Heart right ventricle (tissue), 16 donors: ENCODE measurements at regions not wholly inside any gene's neighbourhood (a gene's known extent, or its start where the extent isn't known, plus 50 kb on each side); places are given as distances from the start of the nearest gene placed in this dataset.
A peak's percentile ranks its signal among the peaks of the same experiment; 100 is the strongest.

Source experiments
- ATAC-seq, 8 donors: fragments of 200-7000 bp; cut with Tn5 transposase; one replicate each; pipeline ENCODE4 v1.9.1; 2020; ENCODE audit warnings: mild to moderate bottlenecking in 8 of 8, moderate library complexity in 8 of 8, moderate number of reproducible peaks in 1 of 8
- DNase-seq, 2 donors: peaks; one replicate each; pipeline ENCODE4 v3.0.0-alpha.2; 2020
- H3K27ac ChIP-seq, 10 donors: fragments of 200-600 bp; sonication (generic) in 2 of 10; one replicate each; pipeline versions ENCODE4 v1.5.0 to v1.8.0; 2020 to 2022; ENCODE audit warnings: mild to moderate bottlenecking in 3 of 10
- H3K27me3 ChIP-seq, 7 donors: fragments of 200-600 bp; one replicate each; pipeline ENCODE4 v1.8.0; 2021 to 2022; ENCODE audit warnings: mild to moderate bottlenecking in 2 of 7
- H3K36me3 ChIP-seq, 9 donors: fragments of 200-600 bp; sonication (generic) in 1 of 9; one replicate each; pipeline versions ENCODE4 v1.5.0 to v1.8.0; 2020 to 2022; ENCODE audit warnings: mild to moderate bottlenecking in 2 of 9
- H3K4me1 ChIP-seq, 9 donors: fragments of 200-600 bp; sonication (generic) in 1 of 9; one replicate each; pipeline versions ENCODE4 v1.5.0 to v1.8.0; 2020 to 2022; ENCODE audit warnings: mild to moderate bottlenecking in 4 of 9
- H3K4me3 ChIP-seq, 10 donors: fragments of 200-600 bp; sonication (generic) in 2 of 10; one replicate each; pipeline versions ENCODE4 v1.5.0 to v1.8.0; 2020 to 2022; ENCODE audit warnings: mild to moderate bottlenecking in 7 of 10, moderate library complexity in 2 of 10
- H3K9me3 ChIP-seq, 11 donors: fragments of 200-600 bp in 10 of 11; sonication (generic) in 2 of 11; one replicate each; pipeline versions ENCODE4 v1.5.0 to v1.8.0; 2013 to 2022; ENCODE audit warnings: mild to moderate bottlenecking in 2 of 11, control low read depth in 1 of 11, moderate library complexity in 1 of 11
- CTCF ChIP-seq, 9 donors: fragments of 200-600 bp; sonication (generic) in 2 of 9; IDR thresholded peaks; one replicate each; pipeline versions ENCODE4 v1.5.0 to v1.8.0; 2021 to 2022; ENCODE audit warnings: antibody characterized with exemption in 9 of 9, mild to moderate bottlenecking in 5 of 9, moderate library complexity in 1 of 9
- WGBS, 2 donors: extraction: QIAGEN DNeasy Blood & Tissue Kit; methylation state at CpG; one replicate each; pipeline ENCODE4 v1.1.7; 2013; ENCODE audit warnings: inconsistent platforms in 1 of 2; 5-methylcytosine and 5-hydroxymethylcytosine counted together
- intact Hi-C, 10 donors: fragments of 100-400 bp; cut with DNase I; formaldehyde crosslinking; loops; one replicate each; pipeline versions ENCODE4 v1.11.1 to v1.14.2; 2022
- donor health status: Arrhythmogenic right ventricular cardiomyopathy.
- donor health status: ischemic (EF 13 %, LVEDD 7.1; RV severe dilation, severe dysfunction).
- donor health status: healthy with polysubstance abuse.
- donor health status: DM: no; HTN: yes; CAD: no.
- donor health status: DM: no; HTN: no; CAD: no.
- donor health status: ischemic (EF 25% LVEDD 6.9; RV normal size, moderate dysfunction).
- donor health status: ischemic (EF 25% LVEDD 5.7; RV mildly dilated, moderate dysfunction).
- donor health status: healthy.
- donor health status: DM: yes; HTN: yes; CAD: no.
- donor health status: Ischemic cardiomyopathy.
- donor health status: ischemic (EF 35%, LVEDD 5.7; RV mildly dilated, moderate dysfunction).
- donor health status: nonischemic (EF 11% LVEDD 7.7; RV severe dilation, severe dysfunction).
- donor health status: DM: yes; HTN: yes; CAD: no.
- donor health status: PGD.
- donor health status: ischemic (EF 29% LVEDD 5.4; RV normal size, mild dysfunction).
- donor health status: nonischemic (EF 23%, LVEDD 6.1; RV moderate dilation, normal function).

GRCh38 chr18:22348521-22349316 is 69.0 kb downstream of the CTAGE1 start:
- Histone ChIP-seq H3K4me1 (peaks cover 10 to 64% (median 44%) of the 10 kb centered on the region in 9 donors), H3K36me3 (no peaks in the 10 kb centered on the region), H3K4me3 (peak overlapping the region; percentile 18 to 65 (median 58)), H3K27ac (peak overlapping the region; percentile 88 to 97 (median 94)), H3K27me3 (peaks cover 0 to 45% (median 0%) of the 10 kb centered on the region in 7 donors), H3K9me3 (no peaks in the 10 kb centered on the region)
- peak; percentile 68 to 81 for DNase-seq
- WGBS, 2 donors = 6% methylated on average over 84 to 85 of the region's 85 CpGs
- TF ChIP-seq CTCF (IDR thresholded peaks at IDR 0.05) = peak in 1 of 9 donors; percentile 17
- peak; percentile 67 to 79 (median 74) for ATAC-seq
- intact Hi-C loops = loop anchor here in 8 of 10 donors (1.0 to 10.0 kb wide), 13 partner anchors 71 to 354 kb away; partner anchors contain the start of gene GATA6 (in 3 of the 8)

DNA sequence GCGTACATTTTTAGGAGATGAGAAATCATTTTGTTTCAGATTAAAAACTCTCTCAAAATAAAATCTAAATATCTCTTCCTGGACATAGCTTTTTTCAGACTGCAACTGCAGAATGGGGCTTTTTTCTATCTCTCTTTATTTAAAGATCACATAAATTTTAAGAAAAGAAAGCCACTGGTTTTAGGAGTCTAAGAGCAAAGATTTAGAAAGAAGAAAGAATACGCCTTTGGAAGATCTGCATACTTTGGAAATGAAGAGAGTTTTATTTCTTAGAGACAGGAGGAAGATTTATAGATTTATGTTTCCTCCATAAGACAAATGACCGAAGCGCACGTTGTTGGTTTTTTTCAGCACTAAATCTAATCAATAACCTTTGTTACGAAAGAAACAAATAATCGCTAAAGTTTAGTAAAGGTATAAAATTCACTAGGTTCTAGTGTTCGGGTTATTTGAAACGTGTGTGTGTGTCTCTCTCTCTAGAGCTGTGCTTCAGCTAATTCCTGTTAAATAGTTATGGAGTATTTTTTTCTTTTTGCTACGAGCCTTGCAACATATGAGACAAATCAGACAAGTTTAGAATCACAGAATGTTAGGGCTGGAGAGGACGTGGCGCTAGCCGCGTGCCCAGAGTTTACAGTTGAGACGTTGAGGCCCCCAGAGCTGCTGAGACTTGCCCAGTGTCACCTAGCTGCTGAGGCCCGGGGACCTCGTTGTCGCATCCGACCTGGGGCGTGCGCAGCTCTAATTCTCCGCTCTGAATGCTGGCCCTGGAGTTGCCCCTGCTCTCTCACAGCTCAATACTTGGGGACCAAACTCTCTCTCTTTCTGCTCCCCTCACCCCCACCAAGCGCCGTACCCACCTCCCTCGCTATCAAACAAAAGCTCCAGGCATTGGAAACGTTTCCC is 69.9 kb downstream of the CTAGE1 start:
- Histone ChIP-seq H3K9me3 (no peaks in the 10 kb centered on the region), H3K27me3 (peaks cover 0 to 45% (median 0%) of the 10 kb centered on the region in 7 donors), H3K27ac (peak overlapping the region; percentile 88 to 97 (median 94)), H3K4me1 (peaks cover 10 to 64% (median 44%) of the 10 kb centered on the region in 9 donors), H3K36me3 (no peaks in the 10 kb centered on the region), H3K4me3 (peak overlapping the region; percentile 2 to 65 (median 58))
- WGBS, 2 donors = 13 to 19% methylated on average over 25 to 26 of the region's 26 CpGs
- peak in 6 of 8 donors; percentile 13 to 45 (median 32) for ATAC-seq
- no peak for TF ChIP-seq CTCF (IDR thresholded peaks at IDR 0.05)
- peak in 1 of 2 donors; percentile 47 for DNase-seq
- intact Hi-C loops = loop anchor here in 8 of 10 donors (1.0 to 10.0 kb wide), 14 partner anchors 71 to 353 kb away; partner anchors contain the start of gene GATA6 (in 3 of the 8)

GRCh38 chr18:22346953-22347605 is 70.6 kb downstream of the CTAGE1 start:
- peak overlapping the region; percentile 88 to 97 (median 94) for H3K27ac ChIP-seq
- peak overlapping the region in 9 of 10 donors; percentile 33 to 65 (median 58) for H3K4me3 ChIP-seq
- no peaks in the 10 kb centered on the region for H3K9me3 ChIP-seq
- no peak for TF ChIP-seq CTCF (IDR thresholded peaks at IDR 0.05)
- H3K4me1 ChIP-seq = peaks cover 10 to 68% (median 48%) of the 10 kb centered on the region in 9 donors
- H3K27me3 ChIP-seq = peaks cover 0 to 45% (median 0%) of the 10 kb centered on the region in 7 donors
- no peaks in the 10 kb centered on the region for H3K36me3 ChIP-seq
- WGBS, 2 donors = 9 to 10% methylated on average over 15 of the region's 15 CpGs
- ATAC-seq (peak; percentile 78 to 91 (median 88)), DNase-seq (peak; percentile 81 to 89)
- intact Hi-C loops = loop anchor here in 8 of 10 donors (2.0 to 10.0 kb wide), 11 partner anchors 70 to 352 kb away; partner anchors contain the start of gene GATA6 (in 2 of the 8)
